Gastrocnemius medialis (tissue), 4 donors: ENCODE measurements at regions not wholly inside any gene's neighbourhood (a gene's known extent, or its start where the extent isn't known, plus 50 kb on each side); places are given as distances from the start of the nearest gene placed in this dataset.

Source experiments
- ATAC-seq, 2 donors: fragments of 150-250 bp; one replicate each; pipeline ENCODE4 v1.9.1; 2016
- DNase-seq, 2 donors: peaks; one replicate each; pipeline ENCODE4 v3.0.0-alpha.2; 2019
- H3K27ac ChIP-seq, 4 donors: fragments of 200-600 bp; sonication (generic); 1 replicate in 1 of 4; 2 replicates in 3 of 4; pipeline ENCODE4 v1.5.1; 2016 to 2018; ENCODE audit warnings: mild to moderate bottlenecking in 2 of 4, moderate library complexity in 1 of 4
- H3K27me3 ChIP-seq, 3 donors: fragments of 200-600 bp; sonication (generic) in 2 of 3; 1 replicate in 1 of 3; 2 replicates in 2 of 3; pipeline versions ENCODE4 v1.5.1 to v1.6.0; 2016 to 2019; ENCODE audit warnings: mild to moderate bottlenecking in 1 of 3, moderate library complexity in 1 of 3
- H3K36me3 ChIP-seq, 2 donors: fragments of 200-600 bp; sonication (generic) in 1 of 2; one replicate each; pipeline ENCODE4 v1.5.1; 2017 to 2018
- H3K4me1 ChIP-seq, 2 donors: fragments of 200-600 bp; sonication (generic) in 1 of 2; one replicate each; pipeline ENCODE4 v1.5.1; 2016 to 2017; ENCODE audit warnings: mild to moderate bottlenecking in 2 of 2
- H3K4me3 ChIP-seq, 4 donors: fragments of 200-600 bp; sonication (generic) in 3 of 4; 1 replicate in 1 of 4; 2 replicates in 3 of 4; pipeline ENCODE4 v1.5.1; 2016 to 2019; ENCODE audit warnings: mild to moderate bottlenecking in 2 of 4
- H3K9me3 ChIP-seq, 3 donors: fragments of 200-600 bp; sonication (generic) in 2 of 3; 1 replicate in 1 of 3; 2 replicates in 2 of 3; pipeline ENCODE4 v1.5.1; 2016 to 2019
- POLR2A ChIP-seq, 2 donors: fragments of 450-650 bp; IDR thresholded peaks; one replicate each; pipeline ENCODE4 v1.6.1; 2017; ENCODE audit warnings: antibody characterized with exemption in 2 of 2, mild to moderate bottlenecking in 2 of 2, moderate library complexity in 2 of 2
- in situ Hi-C, 4 donors: fragments of 200-750 bp; cut with MboI; loops; one replicate each; pipeline versions ENCODE4 v1.15.0 to v1.8.0; 2017; ENCODE audit warnings: low sequenced_read_pairs in 4 of 4
- intact Hi-C: fragments of 100-400 bp; cut with DNase I; formaldehyde crosslinking; loops from one replicate; pipeline ENCODE4 v1.15.1; 2023; ENCODE audit warnings: low total_unique reads
- TF ChIP-seq, protein P1 (sequence below), 5 experiments: fragments of 450-650 bp in 3 of 5; fragments of 200-600 bp in 2 of 5; sonication (generic) in 2 of 5; IDR thresholded peaks in 4 of 5; conservative IDR thresholded peaks in 1 of 5; 1 replicate in 4 of 5; 2 replicates in 1 of 5; pipeline ENCODE4 v1.5.1; 2016 to 2019; ENCODE audit warnings: antibody characterized with exemption in 5 of 5, mild to moderate bottlenecking in 3 of 5, moderate library complexity in 3 of 5

GRCh38 chr6:126170433-126170832, 169.5 kb upstream of the CENPW start:
- ATAC-seq (no peak), DNase-seq (no peak)
- TF ChIP-seq POLR2A (IDR thresholded peaks at IDR 0.05): no peak
- TF ChIP-seq, protein P1, sequence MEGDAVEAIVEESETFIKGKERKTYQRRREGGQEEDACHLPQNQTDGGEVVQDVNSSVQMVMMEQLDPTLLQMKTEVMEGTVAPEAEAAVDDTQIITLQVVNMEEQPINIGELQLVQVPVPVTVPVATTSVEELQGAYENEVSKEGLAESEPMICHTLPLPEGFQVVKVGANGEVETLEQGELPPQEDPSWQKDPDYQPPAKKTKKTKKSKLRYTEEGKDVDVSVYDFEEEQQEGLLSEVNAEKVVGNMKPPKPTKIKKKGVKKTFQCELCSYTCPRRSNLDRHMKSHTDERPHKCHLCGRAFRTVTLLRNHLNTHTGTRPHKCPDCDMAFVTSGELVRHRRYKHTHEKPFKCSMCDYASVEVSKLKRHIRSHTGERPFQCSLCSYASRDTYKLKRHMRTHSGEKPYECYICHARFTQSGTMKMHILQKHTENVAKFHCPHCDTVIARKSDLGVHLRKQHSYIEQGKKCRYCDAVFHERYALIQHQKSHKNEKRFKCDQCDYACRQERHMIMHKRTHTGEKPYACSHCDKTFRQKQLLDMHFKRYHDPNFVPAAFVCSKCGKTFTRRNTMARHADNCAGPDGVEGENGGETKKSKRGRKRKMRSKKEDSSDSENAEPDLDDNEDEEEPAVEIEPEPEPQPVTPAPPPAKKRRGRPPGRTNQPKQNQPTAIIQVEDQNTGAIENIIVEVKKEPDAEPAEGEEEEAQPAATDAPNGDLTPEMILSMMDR (IDR thresholded peaks at IDR 0.05 in 4 of 5, conservative IDR thresholded peaks at IDR 0.05 in 1 of 5): no peak
- Histone ChIP-seq H3K4me3 (no peak overlapping the region), H3K9me3 (no peaks in the 10 kb centered on the region), H3K36me3 (no peaks in the 10 kb centered on the region), H3K27me3 (no peaks in the 10 kb centered on the region), H3K4me1 (no peaks in the 10 kb centered on the region), H3K27ac (no peak overlapping the region)
- in situ Hi-C loops: no loop called here
- intact Hi-C loops: no loop called here

GRCh38 chr6:126170978-126171382, 168.9 kb upstream of the CENPW start:
- H3K9me3 ChIP-seq: no peaks in the 10 kb centered on the region
- H3K4me1 ChIP-seq: no peaks in the 10 kb centered on the region
- ATAC-seq (no peak), DNase-seq (no peak)
- intact Hi-C loops (no loop called here), in situ Hi-C loops (no loop called here)
- no peak for TF ChIP-seq POLR2A (IDR thresholded peaks at IDR 0.05)
- TF ChIP-seq, protein P1 (IDR thresholded peaks at IDR 0.05 in 4 of 5, conservative IDR thresholded peaks at IDR 0.05 in 1 of 5): peak in 1 of 5 experiments; percentile 21
- H3K36me3 ChIP-seq: no peaks in the 10 kb centered on the region
- no peak overlapping the region for H3K4me3 ChIP-seq
- no peaks in the 10 kb centered on the region for H3K27me3 ChIP-seq
- H3K27ac ChIP-seq: no peak overlapping the region

DNA sequence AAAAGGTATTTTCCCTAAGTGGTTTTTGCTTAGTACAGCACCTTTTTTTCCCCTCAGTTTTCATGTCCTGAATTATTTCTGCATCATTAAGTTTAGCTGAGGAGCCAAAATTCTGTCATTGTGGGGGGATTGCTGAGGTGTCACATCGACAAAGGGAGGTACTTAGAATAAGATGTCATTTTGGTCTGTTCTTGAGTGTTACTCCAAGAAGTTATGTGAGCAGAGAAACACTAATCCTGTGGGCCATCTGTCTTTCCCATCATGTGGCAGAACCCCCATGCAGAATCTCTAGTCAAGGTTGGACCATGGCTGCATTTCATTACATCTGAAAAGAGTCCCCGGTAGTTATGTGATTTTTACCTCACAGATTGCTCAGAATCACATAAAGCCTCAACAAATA, 167.8 kb upstream of the CENPW start:
- intact Hi-C loops (no loop called here), in situ Hi-C loops (no loop called here)
- Histone ChIP-seq H3K27me3 (no peaks in the 10 kb centered on the region), H3K36me3 (no peaks in the 10 kb centered on the region), H3K4me3 (no peak overlapping the region), H3K4me1 (no peaks in the 10 kb centered on the region), H3K9me3 (no peaks in the 10 kb centered on the region), H3K27ac (no peak overlapping the region)
- no peak for TF ChIP-seq POLR2A (IDR thresholded peaks at IDR 0.05)
- TF ChIP-seq, protein P1 (IDR thresholded peaks at IDR 0.05 in 4 of 5, conservative IDR thresholded peaks at IDR 0.05 in 1 of 5): no peak
- DNase-seq (no peak), ATAC-seq (no peak)

DNA sequence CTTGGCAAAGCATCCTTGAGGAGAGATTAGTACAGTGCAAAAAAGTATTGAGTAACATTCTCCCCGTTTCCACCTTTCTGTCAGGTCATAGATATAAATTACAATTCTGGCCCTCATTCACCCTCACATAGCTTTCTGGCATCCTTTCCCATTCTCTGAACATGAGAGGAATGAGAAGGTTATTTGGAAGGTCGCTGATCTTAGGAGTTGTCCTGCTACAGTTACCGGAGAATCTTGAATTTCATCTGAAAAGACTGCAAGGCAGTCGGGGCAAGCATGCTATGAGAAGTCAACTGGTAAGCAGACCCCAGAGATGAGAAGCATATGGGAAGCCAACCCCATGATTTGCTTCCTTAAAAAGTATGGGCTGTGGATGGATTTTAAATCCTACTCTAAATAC, 166.7 kb upstream of the CENPW start:
- ATAC-seq (no peak), DNase-seq (no peak)
- H3K4me1 ChIP-seq: no peaks in the 10 kb centered on the region
- in situ Hi-C loops: no loop called here
- intact Hi-C loops: no loop called here
- no peak for TF ChIP-seq POLR2A (IDR thresholded peaks at IDR 0.05)
- TF ChIP-seq, protein P1 (IDR thresholded peaks at IDR 0.05 in 4 of 5, conservative IDR thresholded peaks at IDR 0.05 in 1 of 5): no peak
- H3K4me3 ChIP-seq: no peak overlapping the region
- no peaks in the 10 kb centered on the region for H3K27me3 ChIP-seq
- H3K9me3 ChIP-seq: no peaks in the 10 kb centered on the region
- H3K36me3 ChIP-seq: no peaks in the 10 kb centered on the region
- no peak overlapping the region for H3K27ac ChIP-seq

DNA sequence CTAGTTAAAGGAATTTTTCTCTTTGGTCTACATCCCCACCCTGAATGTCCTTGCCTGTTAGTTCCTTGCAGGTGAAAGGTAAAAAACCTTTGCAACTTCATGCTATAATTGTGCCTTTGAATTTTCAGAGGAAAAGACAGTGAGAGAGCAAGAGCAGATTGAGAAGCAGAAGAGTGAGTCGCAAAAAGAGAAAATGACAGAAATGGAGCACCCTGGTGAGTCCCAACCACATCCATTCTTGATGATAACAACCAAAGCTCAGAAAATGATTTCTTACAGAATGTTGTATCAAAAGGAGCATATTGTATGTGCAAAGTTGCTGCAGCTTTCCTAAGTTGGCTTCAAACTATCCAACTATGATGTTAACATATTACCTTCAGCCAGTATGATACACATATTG, 165.2 kb upstream of the CENPW start:
- Histone ChIP-seq H3K4me3 (no peak overlapping the region), H3K4me1 (peaks cover 0 to 5% of the 10 kb centered on the region in 2 donors), H3K9me3 (no peaks in the 10 kb centered on the region), H3K27ac (no peak overlapping the region), H3K27me3 (no peaks in the 10 kb centered on the region), H3K36me3 (no peaks in the 10 kb centered on the region)
- intact Hi-C loops (no loop called here), in situ Hi-C loops (no loop called here)
- DNase-seq (no peak), ATAC-seq (no peak)
- TF ChIP-seq, protein P1 (IDR thresholded peaks at IDR 0.05 in 4 of 5, conservative IDR thresholded peaks at IDR 0.05 in 1 of 5): no peak
- TF ChIP-seq POLR2A (IDR thresholded peaks at IDR 0.05): no peak
